IMR-90 (cell line): ENCODE measurements at regions not wholly inside any gene's neighbourhood (a gene's known extent, or its start where the extent isn't known, plus 50 kb on each side); places are given as distances from the start of the nearest gene placed in this dataset.
A peak's percentile ranks its signal among the peaks of the same experiment; 100 is the strongest.

Experiments used
- ATAC-seq: fragments of 200-7000 bp; cut with Tn5 transposase; 2 replicates; pipeline ENCODE4 v1.9.1; 2020; ENCODE audit warnings: low read depth, mild to moderate bottlenecking, moderate library complexity
- BruUV-seq: library from RNA; stranded (reverse); fragments of 400-500 nt; replicated peaks from 2 replicates; lab custom pipeline; 2021; lab: Mats Ljungman, UMichigan
- CTCF ChIA-PET: fragments of 300-600 bp; formaldehyde crosslinking; extraction: SDS; loops from one replicate; lab custom pipeline; 2021; ENCODE audit warnings: antibody characterized with exemption; lab: Yijun Ruan, JAX
- POLR2A ChIA-PET: fragments of 300-600 bp; sonication (Branson Sonifier 250); formaldehyde crosslinking; loops from one replicate; lab custom pipeline; 2022; ENCODE audit warnings: antibody characterized with exemption; ENCODE audit not compliant: unreplicated experiment; lab: Charles Lee
- DNase-seq: peaks from one replicate; pipeline ENCODE4 v3.0.0; 2013
- H2AFZ ChIP-seq: replicated peaks from 2 replicates; pipeline ENCODE3; 2013; ENCODE audit warnings: low read length, mild to moderate bottlenecking; ENCODE audit not compliant: poor library complexity
- H2AK5ac ChIP-seq: 2 replicates; pipeline ENCODE4 v1.6.1; 2013; ENCODE audit warnings: low read depth, low read length, inconsistent platforms
- H2AK9ac ChIP-seq: replicated peaks from 2 replicates; pipeline ENCODE3; 2013; ENCODE audit warnings: mild to moderate bottlenecking, low read depth, low read length, moderate library complexity; ENCODE audit not compliant: poor library complexity
- H2BK120ac ChIP-seq: 2 replicates; pipeline ENCODE4 v1.6.1; 2013; ENCODE audit warnings: low read depth, low read length, inconsistent platforms
- H2BK15ac ChIP-seq: 3 replicates; pipeline ENCODE4 v1.6.1; 2013; ENCODE audit warnings: low read depth, low read length, inconsistent platforms
- H2BK20ac ChIP-seq: 2 replicates; pipeline ENCODE4 v1.6.1; 2013; ENCODE audit warnings: low read depth, mild to moderate bottlenecking, inconsistent platforms, low read length, moderate library complexity
- H2BK5ac ChIP-seq: 2 replicates; pipeline ENCODE4 v1.6.1; 2013; ENCODE audit warnings: mild to moderate bottlenecking, low read depth, low read length, inconsistent platforms; ENCODE audit not compliant: poor library complexity, severe bottlenecking
- H3K14ac ChIP-seq: replicated peaks from 2 replicates; pipeline ENCODE4 v1.6.1; 2013; ENCODE audit warnings: low read depth, low read length, inconsistent platforms
- H3K18ac ChIP-seq: 2 replicates; pipeline ENCODE4 v1.6.1; 2013; ENCODE audit warnings: low read depth, low read length, control low read depth
- H3K23ac ChIP-seq: 2 replicates; pipeline ENCODE4 v1.6.1; 2013; ENCODE audit warnings: low read depth, low read length, inconsistent platforms
- H3K27ac ChIP-seq: 2 replicates; pipeline ENCODE4 v1.5.1; 2013; ENCODE audit warnings: mild to moderate bottlenecking, control low read depth, low read length; ENCODE audit not compliant: insufficient read depth
- H3K27me3 ChIP-seq: 2 replicates; pipeline ENCODE4 v1.6.1; 2013; ENCODE audit warnings: low read length; ENCODE audit not compliant: control insufficient read depth, insufficient read depth
- H3K36me3 ChIP-seq: 2 replicates; pipeline ENCODE4 v1.6.1; 2013; ENCODE audit warnings: low read length, mixed read lengths; ENCODE audit not compliant: control insufficient read depth, insufficient read depth
- H3K4ac ChIP-seq: 2 replicates; pipeline ENCODE4 v1.6.1; 2013; ENCODE audit warnings: low read depth, low read length, inconsistent platforms
- H3K4me1 ChIP-seq: 2 replicates; pipeline ENCODE4 v1.6.1; 2013; ENCODE audit warnings: low read length, mixed read lengths; ENCODE audit not compliant: control insufficient read depth, insufficient read depth
- H3K4me2 ChIP-seq: 2 replicates; pipeline ENCODE4 v1.6.1; 2013; ENCODE audit warnings: low read depth, mild to moderate bottlenecking, control low read depth, low read length, moderate library complexity
- H3K4me3 ChIP-seq: 2 replicates; pipeline ENCODE4 v1.5.1; 2013; ENCODE audit warnings: low read depth, mild to moderate bottlenecking, control low read depth, low read length, moderate library complexity; ENCODE audit not compliant: insufficient read depth
- H3K56ac ChIP-seq: 2 replicates; pipeline ENCODE4 v1.6.1; 2013; ENCODE audit warnings: low read length, inconsistent platforms; ENCODE audit not compliant: insufficient read depth; ENCODE audit errors: extremely low read depth
- H3K79me1 ChIP-seq, 2 experiments: 2 replicates each; pipeline ENCODE4 v1.6.1; 2013; ENCODE audit warnings: low read length in 2 of 2, inconsistent platforms in 1 of 2, low read depth in 1 of 2
- H3K9ac ChIP-seq: 2 replicates; pipeline ENCODE4 v1.6.1; 2013; ENCODE audit warnings: low read depth, low read length, control low read depth
- H3K9me1 ChIP-seq: 2 replicates; pipeline ENCODE4 v1.6.1; 2013; ENCODE audit warnings: low read length, inconsistent platforms; ENCODE audit not compliant: insufficient read depth
- H3K9me3 ChIP-seq: 2 replicates; pipeline ENCODE4 v1.6.1; 2013; ENCODE audit warnings: low read length; ENCODE audit not compliant: control insufficient read depth, insufficient read depth
- H4K20me1 ChIP-seq: 2 replicates; pipeline ENCODE4 v1.6.1; 2013; ENCODE audit warnings: low read length, inconsistent platforms; ENCODE audit not compliant: insufficient read depth
- H4K5ac ChIP-seq: 2 replicates; pipeline ENCODE4 v1.6.1; 2013; ENCODE audit warnings: mild to moderate bottlenecking, low read depth, low read length, control low read depth
- H4K8ac ChIP-seq, 2 experiments: 2 replicates each; pipeline ENCODE4 v1.6.1; 2013; ENCODE audit warnings: low read depth in 2 of 2, low read length in 2 of 2, control low read depth in 1 of 2, inconsistent platforms in 1 of 2
- H4K91ac ChIP-seq: 2 replicates; pipeline ENCODE4 v1.6.1; 2013; ENCODE audit warnings: low read depth, low read length, inconsistent platforms; ENCODE audit not compliant: insufficient read depth
- BHLHE40 ChIP-seq: fragments of 150-350 bp; IDR thresholded peaks from 2 replicates; pipeline ENCODE4 v1.6.1; 2016; ENCODE audit warnings: mild to moderate bottlenecking, low read depth, low read length
- CEBPB ChIP-seq: IDR thresholded peaks from 2 replicates; pipeline ENCODE4 v1.6.1; 2012; ENCODE audit warnings: low read depth, low read length, improper control_type of control experiment
- CHD1 ChIP-seq: IDR thresholded peaks from 2 replicates; pipeline ENCODE4 v1.6.1; 2012; ENCODE audit warnings: low read depth, low read length, improper control_type of control experiment
- FOS ChIP-seq: fragments of 150-350 bp; IDR thresholded peaks from 2 replicates; pipeline ENCODE4 v1.6.1; 2016; ENCODE audit warnings: low read depth, low read length
- POLR2A ChIP-seq: IDR thresholded peaks from 2 replicates; pipeline ENCODE4 v1.6.1; 2012; ENCODE audit warnings: mild to moderate bottlenecking, low read depth, low read length
- RFX5 ChIP-seq: IDR thresholded peaks from 2 replicates; pipeline ENCODE4 v1.8.0; 2012; ENCODE audit warnings: low read depth, mild to moderate bottlenecking, low read length, moderate library complexity
- WGBS, 2 experiments: methylation state at CpG; one replicate each; pipeline versions ENCODE4 v1.1.5 to v1.1.7; 2013; ENCODE audit warnings: missing lambda C conversion rate in 2 of 2; ENCODE audit not compliant: insufficient read length in 1 of 2; ENCODE audit errors: extremely low coverage in 2 of 2; 5-methylcytosine and 5-hydroxymethylcytosine counted together
- dilution Hi-C: fragments of 300-500 bp; cut with HindIII; formaldehyde crosslinking; loops from one replicate; pipeline ENCODE4 v1.14.3; 2018; ENCODE audit warnings: low sequenced_read_pairs; ENCODE audit not compliant: unreplicated experiment
- in situ Hi-C: fragments of 300-500 bp; cut with MboI; formaldehyde crosslinking; loops from 3 replicates; pipeline ENCODE4 v1.14.3; 2019; ENCODE audit warnings: low sequenced_read_pairs, inconsistent platforms, mixed read lengths
- intact Hi-C: fragments of 100-400 bp; cut with micrococcal nuclease; formaldehyde crosslinking; loops from 2 replicates; pipeline ENCODE4 v1.10.0; 2022

DNA sequence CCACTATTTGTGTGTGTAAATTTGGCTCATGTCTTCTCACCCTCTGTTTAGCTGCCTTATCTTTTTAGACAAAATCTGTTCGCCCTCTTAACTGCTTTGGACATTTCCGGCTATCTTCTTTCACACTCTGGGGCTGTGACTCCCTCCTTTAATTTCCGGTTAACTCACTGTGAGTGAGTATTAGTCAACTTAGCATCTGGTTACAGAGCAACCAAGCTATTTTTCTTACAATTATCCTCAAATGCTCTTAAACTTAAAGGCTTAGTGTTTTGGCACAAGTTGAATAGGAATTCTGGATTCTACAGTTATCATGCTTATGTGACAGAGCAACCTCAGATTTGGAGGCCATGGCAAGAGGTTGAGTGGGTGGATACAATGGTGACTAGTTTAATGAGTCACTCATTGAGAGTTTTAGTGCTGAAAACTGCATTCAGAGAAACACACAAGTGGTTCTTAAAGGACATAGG lies 177.6 kb upstream of the SEMA3A start:
- Histone ChIP-seq H2BK5ac (peak overlapping the region; percentile 97), H3K56ac (peak overlapping the region; percentile 55), H3K9me3 (no peaks in the 10 kb centered on the region), H2AFZ (peak overlapping the region; percentile 62), H2AK5ac (0 out of 2 replicates have a peak overlapping the region, but pooled peaks have one; percentile 51), H2BK20ac (peak overlapping the region; percentile 88), H3K14ac (peak overlapping the region; percentile 79), H2BK120ac (peak overlapping the region; percentile 93), H3K9ac (no peak overlapping the region), H3K4ac (peak overlapping the region; percentile 83; the same call in 1 of the 2 replicates), H3K18ac (peak overlapping the region; percentile 99), H3K27ac (no peak overlapping the region; the same call in 1 of the 2 replicates), H4K91ac (peak overlapping the region; percentile 77), H3K27me3 (no peaks in the 10 kb centered on the region), H3K9me1 (peaks cover 2% of the 10 kb centered on the region; the same call in 1 of the 2 replicates), H3K4me1 (peaks cover 10% of the 10 kb centered on the region; the same call in 1 of the 2 replicates), H2BK15ac (peak overlapping the region; percentile 84; the same call in 2 of the 3 replicates), H3K4me2 (peak overlapping the region; percentile 69; the same call in 1 of the 2 replicates), H3K79me1 (no peaks in the 10 kb centered on the region), H3K23ac (peak overlapping the region; percentile 95; the same call in 1 of the 2 replicates), H4K20me1 (no peaks in the 10 kb centered on the region), H3K4me3 (peak overlapping the region; percentile 4; the same call in 1 of the 2 replicates), H4K8ac (peak overlapping the region; percentile 52 to 94; a peak in 3 of 4 replicates), H4K5ac (peak overlapping the region; percentile 96; the same call in 1 of the 2 replicates), H3K36me3 (no peaks in the 10 kb centered on the region), H2AK9ac (no peak overlapping the region)
- peak; percentile 98 for DNase-seq
- ChIA-PET POLR2A (no interaction called here), CTCF (interaction anchor here (0.7 kb wide), 1 partner anchor 1136 kb away, joined by 3 read pairs; no protein-coding TSS in a partner anchor)
- dilution Hi-C loops (no loop called here), in situ Hi-C loops (no loop called here), intact Hi-C loops (loop anchor here (5.0 to 10.0 kb wide), 2 partner anchors 175 to 397 kb away; no protein-coding TSS in a partner anchor)
- TF ChIP-seq RFX5 (no peak), POLR2A (no peak), BHLHE40 (peak; percentile 33; the same call in 1 of the 2 replicates), CEBPB (peak; percentile 62; the same call in 1 of the 2 replicates), CHD1 (no peak), FOS (peak; percentile 89)
- peak; percentile 95 for ATAC-seq
- BruUV-seq, result no TSS peak
- WGBS, 2 experiments, result no CpG with 5 or more reads among the region's 3 CpGs
